Activated effector memory CD4-positive, alpha-beta T cell treated with anti-CD3 and anti-CD28 coated beads, Interleukin-2, amount 50 U/mL, for 16 hours (primary cell): ENCODE measurements at regions not wholly inside any gene's neighbourhood (a gene's known extent, or its start where the extent isn't known, plus 50 kb on each side); places are given as distances from the start of the nearest gene placed in this dataset.

Source experiments
- DNase-seq: peaks from one replicate; pipeline ENCODE4 v3.0.0-alpha.2; 2020

DNA sequence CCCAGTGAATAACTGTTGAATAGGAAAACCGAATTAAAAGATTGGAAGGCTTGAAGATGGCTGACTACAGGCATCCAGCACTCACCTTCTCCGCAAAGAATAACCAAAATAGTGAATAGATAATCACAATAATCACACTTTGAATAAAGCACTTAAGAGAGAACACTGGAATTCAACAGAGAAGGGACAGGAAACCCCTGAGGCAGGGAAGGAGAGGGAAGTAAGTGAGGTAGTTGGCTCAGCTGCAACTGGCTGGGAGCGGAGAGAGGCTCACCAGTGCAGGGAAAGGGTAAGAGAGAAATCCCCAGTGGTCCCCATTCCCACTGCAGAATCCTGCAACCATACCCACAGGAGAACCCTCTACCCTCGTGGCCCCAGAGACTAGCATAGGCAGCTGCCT, 246.6 kb upstream of the NCKAP5 start:
- DNase-seq = no peak

DNA sequence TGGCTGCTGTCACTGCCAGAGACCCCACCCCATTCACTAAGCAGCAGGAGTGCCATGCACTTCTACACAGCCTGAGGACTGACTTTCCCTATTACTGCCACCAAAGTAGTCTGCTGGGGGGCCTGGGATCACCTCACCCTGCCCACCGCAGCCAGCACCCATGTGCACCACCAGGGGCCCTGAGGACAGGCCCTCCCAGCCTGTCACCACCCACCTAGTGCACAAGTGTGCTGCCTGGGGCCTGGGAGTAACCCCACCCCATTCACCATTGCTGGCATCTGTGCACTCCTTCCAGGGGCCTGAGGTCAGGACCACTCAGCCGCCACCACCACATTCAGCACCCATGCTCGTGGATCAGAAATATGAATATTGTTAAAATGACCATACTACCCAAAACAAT, 247.8 kb upstream of the NCKAP5 start:
- DNase-seq = no peak

DNA sequence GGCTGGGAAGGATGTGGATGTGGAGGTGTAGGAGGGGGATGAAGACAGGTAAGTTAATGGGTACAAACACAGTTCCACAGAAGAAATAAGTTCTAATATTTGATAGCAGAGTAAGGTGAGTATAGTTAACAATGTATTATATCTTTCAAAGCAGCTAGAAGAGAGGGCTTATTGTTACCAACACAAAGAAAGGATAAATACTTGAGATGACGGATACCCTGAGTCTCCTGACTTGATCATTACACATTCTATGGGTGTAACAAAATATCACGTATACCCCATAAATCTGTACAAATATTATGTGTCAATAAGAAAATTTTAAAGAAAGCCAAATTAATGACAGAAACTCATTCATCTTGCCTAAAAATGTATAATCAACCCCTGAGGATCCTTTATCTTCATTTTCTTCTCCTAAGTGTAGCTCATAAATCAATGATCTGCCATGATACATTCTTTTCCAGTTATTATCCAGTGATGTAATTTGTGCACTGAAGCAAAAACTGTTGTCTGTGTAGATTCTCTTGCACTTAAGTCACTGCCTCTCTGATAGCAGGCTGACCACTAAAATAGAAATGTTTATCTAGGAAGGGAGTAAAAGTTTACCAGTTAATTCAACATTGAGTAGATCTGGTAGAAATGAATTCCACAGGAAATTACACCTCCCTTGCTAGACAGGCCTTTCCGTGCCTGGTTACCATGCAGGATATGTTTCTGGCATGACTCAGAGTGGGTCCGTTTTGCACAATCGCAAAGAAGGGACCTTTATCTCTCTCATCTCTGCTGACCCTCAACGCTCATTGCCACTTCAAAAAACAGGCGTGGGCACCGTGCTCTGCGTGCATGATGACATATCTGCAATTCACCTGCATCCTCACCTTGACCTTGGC, 249.7 kb upstream of the NCKAP5 start:
- no peak for DNase-seq

DNA sequence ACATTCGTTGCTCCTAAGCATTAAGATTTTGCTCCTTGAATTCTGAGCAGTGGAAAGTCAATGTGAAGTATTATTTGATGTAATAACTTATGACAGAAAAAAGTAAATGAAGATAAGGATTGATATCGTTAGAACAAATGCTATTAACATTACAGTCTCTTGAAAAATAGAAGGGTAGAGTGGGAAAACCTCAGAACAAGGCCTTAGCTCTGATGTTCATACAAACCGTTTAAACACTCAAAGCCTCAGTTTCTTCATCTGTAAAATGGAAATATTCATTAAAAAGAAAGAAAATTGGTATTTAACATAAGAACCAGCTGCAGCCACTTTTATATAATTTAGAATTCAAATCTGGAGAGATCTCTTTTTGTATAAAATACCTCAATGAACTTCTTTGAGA, 250.4 kb upstream of the NCKAP5 start:
- DNase-seq = no peak

DNA sequence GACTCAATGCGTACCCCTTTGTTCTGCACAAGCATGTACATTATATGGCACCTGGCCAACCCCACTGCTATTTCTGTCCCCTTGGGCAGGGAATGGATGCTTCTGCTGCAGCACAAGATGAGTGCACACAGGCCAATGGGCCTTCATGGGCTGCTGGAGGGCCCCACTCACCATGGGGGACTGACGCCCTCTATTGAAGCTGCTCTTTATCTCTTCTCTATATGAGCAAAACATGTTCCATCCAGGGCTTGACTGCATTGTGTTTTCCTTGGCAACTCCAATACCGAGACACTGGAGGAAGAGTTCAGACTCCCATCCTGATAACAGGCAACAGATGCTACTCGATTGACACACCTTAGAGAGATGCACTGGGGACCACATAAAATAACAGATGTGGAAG, 251.6 kb upstream of the NCKAP5 start:
- no peak for DNase-seq

DNA sequence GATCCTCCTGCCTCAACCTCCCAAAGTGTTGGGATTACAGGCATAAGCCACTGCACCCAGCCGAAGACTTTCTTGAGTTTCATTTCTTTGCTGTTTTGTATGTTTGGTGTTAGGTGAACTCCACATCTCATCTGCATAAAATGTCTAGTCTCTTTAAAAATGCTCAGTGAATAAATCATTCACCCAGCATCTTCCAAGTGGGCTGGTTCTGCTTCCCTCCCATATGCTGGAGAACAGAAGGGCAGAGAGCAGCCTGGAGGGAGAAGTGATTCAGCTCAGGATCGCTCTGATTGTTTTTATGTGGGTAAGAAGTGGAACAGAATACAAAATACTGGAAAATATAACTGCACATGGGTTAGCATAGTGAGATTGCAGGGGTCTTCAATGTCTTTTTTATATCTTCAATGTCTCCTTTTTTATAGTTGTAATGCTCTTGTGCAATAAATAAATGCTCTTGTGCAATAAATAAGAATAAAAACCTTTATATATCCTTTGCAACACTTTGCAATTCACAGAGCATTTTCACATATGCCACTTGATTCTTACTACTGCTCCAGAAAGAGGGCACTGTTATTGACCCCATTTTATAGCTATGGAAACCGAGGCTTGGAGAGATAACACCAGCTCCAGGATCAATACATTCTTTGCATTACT, 253.0 kb upstream of the NCKAP5 start:
- no peak for DNase-seq

DNA sequence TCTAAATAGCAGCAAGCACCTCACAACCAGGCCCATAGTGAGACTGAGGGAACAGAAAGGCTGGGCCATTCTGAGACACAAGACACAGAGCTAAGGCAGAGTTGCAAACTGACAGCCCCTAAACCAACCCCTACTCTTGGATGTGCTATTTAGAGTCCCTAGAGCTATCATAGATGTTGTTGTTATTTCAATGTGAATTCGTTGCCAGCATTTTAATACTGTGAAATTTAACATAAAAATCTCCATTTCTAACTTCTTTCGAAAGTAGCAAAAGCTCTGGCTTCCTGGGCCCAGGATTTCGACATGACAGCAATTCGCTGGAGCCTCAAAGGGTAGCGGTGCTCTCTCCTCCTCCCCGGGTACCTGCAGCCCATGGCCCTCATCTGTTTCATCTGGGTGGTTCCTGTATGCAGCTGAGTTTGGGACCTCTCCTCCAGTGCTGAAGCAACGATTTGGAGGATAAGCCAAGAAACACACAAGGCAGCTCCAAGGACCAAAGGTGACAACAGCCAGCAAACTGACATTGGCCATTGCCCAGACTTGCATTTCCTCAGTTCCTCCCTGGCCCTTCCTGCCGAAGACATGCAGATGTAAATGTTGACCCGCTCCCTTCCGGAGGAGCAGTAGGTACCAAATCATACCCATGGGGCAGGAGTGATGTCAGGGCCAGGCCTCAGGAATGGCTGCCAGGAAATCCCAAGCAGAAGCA, 254.4 kb upstream of the NCKAP5 start:
- DNase-seq = no peak

DNA sequence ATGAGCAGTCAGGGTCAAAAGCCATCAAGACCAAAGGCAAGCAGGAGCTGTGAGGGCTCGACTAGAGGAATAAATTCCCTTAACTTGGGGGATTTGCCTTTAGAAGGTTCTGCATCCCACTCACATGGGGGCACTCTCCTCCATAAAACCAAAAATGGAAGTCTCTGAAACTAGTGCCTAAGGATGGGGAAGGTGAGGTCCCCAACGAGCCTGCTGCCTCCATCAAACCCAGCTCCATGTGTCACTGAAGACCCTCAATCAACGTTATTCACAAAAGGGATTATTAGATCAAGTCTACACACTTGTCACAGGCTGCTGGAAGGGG, 254.9 kb upstream of the NCKAP5 start:
- DNase-seq = no peak

DNA sequence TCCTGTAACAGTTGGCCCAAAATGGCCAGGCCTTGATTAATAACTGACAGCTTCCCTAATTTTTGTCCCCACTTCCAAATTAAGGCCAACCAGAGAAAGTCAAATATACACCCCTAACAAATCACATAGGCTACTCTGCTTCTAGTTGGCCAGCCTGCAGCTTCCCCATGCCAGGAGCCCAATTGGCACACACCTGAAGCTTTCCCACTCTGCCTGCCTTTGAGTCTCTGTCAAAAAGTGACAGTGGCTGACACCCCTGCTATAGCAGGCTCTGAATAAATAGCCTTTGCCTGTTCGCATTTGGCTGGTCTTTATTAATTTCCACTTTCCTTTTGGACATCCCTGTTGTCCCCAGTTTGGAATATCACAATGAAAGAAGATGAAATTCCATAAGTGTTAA, 256.6 kb upstream of the NCKAP5 start:
- DNase-seq = no peak

DNA sequence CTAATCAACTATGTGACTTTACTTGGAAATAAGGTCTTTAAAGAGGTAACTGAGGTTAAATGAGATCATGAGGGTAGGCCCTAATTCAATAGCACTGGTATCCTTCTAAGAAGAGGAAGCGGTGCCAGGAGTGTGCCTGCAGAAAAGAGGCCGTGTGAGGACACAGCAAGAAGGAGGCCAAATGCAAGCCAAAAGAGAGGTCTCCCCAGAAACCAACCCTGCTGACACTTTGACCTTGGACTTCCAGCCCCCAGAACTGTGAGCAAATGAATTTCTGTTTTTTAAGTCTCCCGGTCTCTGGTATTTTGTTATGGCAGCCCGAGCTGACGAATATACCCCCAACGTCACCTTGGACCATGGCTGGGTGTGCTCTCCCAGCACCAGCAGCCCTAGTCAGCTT, 257.5 kb upstream of the NCKAP5 start:
- no peak for DNase-seq

DNA sequence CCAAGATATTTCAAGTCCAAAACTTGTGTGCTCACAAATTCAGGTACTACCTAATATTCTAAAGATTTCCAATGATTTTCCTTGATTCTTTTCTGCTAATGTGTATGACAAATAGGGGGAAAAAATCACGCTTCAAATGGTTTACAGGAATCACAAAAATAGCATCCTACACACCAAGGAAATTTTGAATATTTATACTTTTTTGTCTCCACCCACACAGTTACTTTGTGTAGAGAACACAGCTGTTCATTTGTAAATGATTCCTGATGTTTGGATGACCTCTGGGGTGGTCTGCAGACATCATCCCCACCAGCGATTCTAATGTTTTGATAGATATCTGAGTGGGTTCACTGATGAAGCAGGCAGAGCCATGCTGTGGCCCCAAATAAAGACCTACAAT, 260.6 kb upstream of the NCKAP5 start:
- no peak for DNase-seq

DNA sequence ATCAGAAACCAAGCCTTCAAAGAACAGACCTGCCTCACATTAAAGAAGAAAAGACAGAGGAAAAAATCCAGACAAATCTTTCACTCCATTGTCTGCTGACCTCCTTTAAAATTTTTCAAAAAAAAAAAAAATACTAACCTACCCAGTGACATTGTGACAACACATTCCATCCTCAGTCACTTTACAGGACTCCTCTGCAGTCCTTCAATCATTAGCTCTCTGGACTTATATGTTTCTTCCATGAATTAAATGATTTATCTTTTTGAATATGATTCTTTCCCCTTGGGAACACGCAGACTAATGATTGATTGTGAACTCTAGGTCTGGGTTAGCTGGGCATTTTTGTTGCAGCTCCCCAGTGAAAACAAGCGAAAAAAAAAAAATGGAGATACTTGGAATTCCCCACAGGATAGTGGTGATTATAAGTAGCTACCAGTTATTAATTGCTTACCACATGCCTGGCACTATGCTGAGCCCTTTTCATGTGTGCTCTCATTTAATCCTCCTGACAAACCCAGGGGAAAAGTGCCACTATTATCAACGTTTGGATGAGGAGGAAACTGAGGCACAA, 261.3 kb upstream of the NCKAP5 start:
- no peak for DNase-seq

DNA sequence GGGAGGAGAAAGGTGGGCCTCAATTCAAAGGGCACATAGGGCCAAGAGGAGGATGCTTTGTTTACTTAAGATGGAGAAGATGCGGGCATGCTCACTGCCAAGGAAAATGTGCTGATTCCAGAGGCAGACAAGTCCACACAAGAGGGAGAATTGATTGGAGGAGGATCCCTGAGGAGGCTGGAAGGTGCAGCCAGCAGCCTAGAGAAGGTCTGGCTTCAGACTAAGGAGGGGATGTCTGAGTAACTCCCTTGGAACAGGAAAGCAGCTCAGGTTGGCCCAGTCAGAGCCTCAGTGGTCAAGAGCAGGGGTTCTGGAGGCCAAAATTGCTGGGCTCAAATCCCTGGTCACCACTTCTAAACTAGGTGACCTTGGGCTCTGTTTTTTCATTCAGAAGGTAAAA, 265.5 kb upstream of the NCKAP5 start:
- no peak for DNase-seq

DNA sequence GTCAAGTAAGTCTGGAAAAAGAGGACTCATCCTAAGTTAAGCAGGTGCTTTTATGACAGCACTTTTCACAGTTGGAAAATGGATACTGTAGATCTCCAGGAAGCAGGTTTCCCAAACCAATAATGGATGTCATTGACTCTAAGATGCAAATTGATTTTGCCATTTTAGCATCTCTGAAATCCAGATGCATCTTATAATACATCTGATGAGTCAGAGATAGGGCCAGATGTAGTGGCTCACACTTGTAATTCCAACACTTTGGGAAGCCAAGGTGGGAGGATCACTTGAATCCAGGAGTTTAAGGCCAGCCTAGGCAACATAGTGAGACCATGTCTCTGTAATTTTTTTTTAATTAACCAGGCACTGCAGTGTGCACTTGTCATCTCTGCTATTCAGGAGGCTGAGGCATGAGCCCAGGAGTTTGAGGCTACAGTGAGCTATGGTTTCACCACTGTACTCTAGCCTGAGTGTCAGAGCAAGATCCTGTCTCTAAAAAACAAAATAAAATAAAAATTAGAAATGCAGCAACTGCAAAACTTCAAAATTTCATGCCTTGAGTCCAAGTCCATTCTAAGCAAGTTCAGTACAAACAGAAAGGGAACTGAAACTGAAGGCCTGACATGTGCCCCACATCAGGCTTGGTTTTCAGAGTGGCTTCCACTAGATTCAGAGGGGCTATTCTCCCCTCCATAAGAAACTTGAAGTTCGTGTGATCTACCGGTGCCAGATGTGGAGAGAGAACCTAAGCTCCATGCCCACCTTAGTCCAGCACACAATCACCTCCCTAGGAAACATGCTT, 267.8 kb upstream of the NCKAP5 start:
- DNase-seq = no peak

DNA sequence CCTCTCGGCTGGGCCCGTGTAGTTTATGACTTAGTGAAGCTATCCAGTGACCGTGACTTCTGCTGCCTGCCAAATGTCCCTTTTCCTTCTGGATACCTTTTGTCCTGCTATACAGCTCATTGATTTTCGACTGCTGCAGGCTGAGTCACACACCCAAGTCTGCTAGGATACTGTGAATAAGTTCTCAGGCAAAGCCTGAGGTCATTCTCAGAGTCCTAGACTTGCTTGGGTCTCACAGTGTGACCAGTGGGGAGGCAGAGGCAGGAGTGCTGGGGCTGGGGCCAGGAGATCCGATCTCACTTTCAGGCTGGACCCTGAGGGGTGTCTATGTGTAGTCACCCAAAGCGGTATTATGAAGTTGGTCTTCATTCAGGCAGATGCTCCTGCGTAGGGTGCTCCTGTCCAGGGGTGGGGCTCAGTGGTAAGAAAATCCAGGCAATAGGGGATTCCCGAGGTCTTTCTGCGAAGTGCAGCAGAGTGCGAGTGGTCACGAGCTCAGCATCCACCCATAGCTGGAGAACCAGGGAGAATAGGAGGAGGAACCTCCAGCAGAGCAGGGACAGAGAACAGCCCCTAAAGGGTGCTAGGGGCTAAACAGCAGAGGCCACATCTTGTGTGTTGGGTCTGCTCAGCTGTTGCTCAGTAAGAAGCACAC, 268.6 kb upstream of the NCKAP5 start:
- DNase-seq = no peak

DNA sequence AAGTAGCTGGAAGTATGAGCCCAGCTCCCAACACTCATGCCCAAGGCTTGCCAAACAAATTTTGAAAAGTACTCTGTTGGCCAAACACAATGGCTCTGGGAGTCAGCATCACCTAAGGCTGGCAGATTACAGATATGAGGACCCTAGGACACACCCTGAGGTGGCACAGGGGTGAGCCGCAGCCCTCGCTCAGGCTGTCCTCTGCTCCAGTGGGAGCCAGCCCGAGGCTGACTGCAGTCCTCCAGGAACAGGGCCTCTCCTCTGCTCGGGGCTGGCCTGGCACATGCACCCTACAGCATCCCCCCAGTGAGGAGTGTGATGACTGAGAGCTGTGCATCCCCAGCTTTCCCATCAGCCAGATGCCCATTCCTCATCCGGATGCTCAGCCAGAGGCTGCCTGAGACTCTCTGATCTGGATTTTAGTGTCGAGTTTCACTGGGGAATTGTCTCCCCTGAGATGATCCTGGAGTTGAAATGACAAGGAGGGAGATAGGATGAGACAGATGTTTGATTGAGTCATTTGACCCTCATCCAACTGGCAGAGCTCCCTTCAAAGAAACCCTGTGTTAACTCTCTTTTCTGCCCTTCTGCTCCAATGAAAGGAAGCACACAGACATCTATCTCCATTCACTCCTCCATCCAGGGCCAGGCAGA, 269.3 kb upstream of the NCKAP5 start:
- DNase-seq = no peak

DNA sequence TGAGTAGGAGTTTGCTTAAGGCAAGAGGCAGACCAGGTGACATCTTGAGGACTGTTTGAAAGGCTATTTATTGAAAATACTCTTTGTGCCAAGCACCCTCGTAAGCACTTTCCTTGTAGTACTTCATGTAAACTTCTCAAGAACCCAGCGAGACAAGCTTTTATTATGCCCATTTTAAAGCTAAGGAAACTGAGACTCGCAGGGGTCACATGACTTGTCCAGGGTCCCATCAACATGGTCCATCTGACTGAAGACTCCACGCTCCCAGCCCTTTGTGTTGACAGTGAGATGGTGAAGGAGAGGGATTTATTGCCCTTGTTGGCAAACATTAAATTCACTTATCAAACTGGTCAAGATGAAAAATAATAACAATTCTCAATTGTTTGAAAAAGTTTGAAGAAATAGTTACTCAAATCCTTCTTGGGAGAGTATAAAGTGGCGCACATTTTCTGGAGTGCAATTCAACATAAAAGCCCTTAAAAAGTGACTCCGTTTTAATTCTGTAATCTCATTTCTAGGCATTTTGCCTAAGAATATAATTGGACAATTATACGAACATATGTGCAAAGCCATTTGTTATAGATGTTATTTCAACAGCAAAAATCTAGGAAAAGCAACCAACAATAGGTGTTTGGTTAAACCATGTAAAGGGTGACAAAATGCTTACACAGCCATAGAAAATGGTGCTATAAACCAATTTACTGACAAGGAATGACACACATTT, 270.5 kb upstream of the NCKAP5 start:
- no peak for DNase-seq

DNA sequence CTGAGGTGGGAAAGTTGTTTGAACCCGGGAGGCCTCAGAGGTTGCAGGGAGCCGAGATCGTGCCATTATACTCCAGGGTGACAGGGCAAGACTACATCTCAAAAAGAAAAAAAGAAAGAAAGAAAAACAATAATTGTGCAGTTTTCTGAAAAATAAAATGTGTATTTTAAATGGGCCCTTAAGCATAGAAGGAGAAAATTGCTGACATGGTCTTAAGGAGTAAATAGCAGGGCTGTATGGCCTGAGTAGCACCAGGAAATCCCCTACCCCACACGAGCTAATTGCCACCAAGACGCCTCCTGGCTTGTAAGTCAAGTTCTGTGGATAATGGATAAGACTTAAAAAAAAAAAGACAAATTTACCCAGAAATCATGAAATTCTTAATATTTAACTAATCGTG, 271.4 kb upstream of the NCKAP5 start:
- DNase-seq = no peak

DNA sequence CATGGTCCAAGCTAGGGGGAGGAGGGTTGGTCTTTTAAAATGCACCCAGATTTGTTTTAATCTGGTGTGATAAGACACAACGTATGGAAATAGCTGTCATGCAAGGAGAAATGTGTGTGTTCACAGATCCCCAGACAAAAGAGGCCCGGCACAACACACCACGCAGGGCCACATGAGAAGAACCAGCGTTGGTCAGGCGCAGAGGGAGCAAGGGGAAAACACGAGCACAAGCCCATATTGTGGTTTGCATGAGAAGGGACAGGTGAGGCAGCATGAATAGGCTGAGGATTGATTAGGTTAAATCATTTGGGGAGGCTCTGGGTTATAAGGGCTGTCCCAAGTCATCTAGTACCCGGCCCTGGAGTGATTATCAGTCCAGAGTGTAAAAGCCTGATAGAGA, 272.5 kb upstream of the NCKAP5 start:
- no peak for DNase-seq

DNA sequence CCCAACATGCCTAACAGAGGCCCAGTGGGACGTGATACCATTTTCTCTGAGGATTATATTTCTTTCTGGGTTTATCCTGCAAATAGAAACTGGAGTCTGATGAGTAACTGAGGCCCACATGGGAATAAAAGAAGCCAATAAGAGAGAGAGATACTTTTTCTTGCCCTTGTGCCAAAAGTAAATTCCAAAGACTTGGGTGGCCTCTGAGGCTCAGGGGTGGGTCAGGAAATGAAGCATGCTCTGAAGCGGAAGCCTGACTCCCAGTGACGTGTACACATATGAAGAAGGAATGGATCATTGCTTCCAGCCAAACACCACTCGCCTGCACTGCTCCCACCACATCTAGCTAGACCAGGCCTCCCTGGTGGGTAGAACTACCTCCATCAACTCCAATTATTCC, 273.6 kb upstream of the NCKAP5 start:
- no peak for DNase-seq

DNA sequence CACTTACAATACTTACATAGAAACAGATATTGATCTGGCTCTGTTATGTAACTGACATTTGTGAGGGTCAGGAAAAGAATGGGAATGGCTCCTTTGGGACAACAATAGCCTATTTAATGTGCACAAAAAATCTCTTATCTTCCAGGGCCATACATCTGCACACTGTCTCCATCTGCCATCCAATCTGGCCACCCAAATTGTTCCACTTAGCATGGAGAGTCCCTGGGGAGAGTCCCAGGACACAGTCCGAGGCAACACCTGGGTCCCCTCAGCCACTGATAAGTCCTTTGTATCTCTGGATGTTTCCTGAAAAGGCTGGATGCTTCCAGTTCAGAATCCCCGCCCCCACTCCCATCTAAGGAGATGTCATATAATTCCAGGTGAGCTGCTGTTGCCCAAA, 274.2 kb upstream of the NCKAP5 start:
- DNase-seq = no peak
